Ovary (tissue), 7 donors: ENCODE measurements at regions not wholly inside any gene's neighbourhood (a gene's known extent, or its start where the extent isn't known, plus 50 kb on each side); places are given as distances from the start of the nearest gene placed in this dataset.

Experiments used
- DNase-seq, 5 donors: peaks; one replicate each; pipeline ENCODE4 v3.0.0-alpha.2; 2019 to 2020
- H3K27ac ChIP-seq, 2 donors: fragments of 200-600 bp; one replicate each; pipeline versions ENCODE4 v1.5.1 to v1.8.0; 2019 to 2022
- H3K27me3 ChIP-seq: fragments of 200-600 bp; one replicate; pipeline ENCODE4 v1.8.0; 2022
- H3K36me3 ChIP-seq: fragments of 200-600 bp; sonication (generic); one replicate; pipeline ENCODE4 v1.5.1; 2019
- H3K4me1 ChIP-seq: one replicate; pipeline ENCODE4 v1.8.1; 2013; ENCODE audit warnings: mild to moderate bottlenecking, moderate library complexity; ENCODE audit not compliant: insufficient read depth
- H3K4me3 ChIP-seq: fragments of 200-600 bp; sonication (generic); one replicate; pipeline ENCODE4 v1.5.1; 2017
- H3K9me3 ChIP-seq, 2 donors: fragments of 200-600 bp in 1 of 2; sonication (generic) in 1 of 2; one replicate each; pipeline versions ENCODE4 v1.5.1 to v1.8.1; 2013 to 2019; ENCODE audit warnings: mild to moderate bottlenecking in 1 of 2, moderate library complexity in 1 of 2
- CTCF ChIP-seq, 3 donors: fragments of 450-650 bp in 2 of 3; fragments of 200-600 bp in 1 of 3; IDR thresholded peaks; one replicate each; pipeline versions ENCODE4 v1.5.1 to v1.8.0; 2016 to 2022; ENCODE audit warnings: antibody characterized with exemption in 3 of 3, mild to moderate bottlenecking in 1 of 3
- EP300 ChIP-seq: sonication (generic); formaldehyde crosslinking; IDR thresholded peaks from one replicate; pipeline ENCODE4 v1.6.1; 2017; ENCODE audit warnings: antibody characterized with exemption
- POLR2A ChIP-seq: fragments of 450-650 bp; IDR thresholded peaks from one replicate; pipeline ENCODE4 v1.6.1; 2017; ENCODE audit warnings: antibody characterized with exemption, mild to moderate bottlenecking, moderate library complexity
- WGBS, 3 donors: extraction: QIAGEN DNeasy Blood & Tissue Kit in 1 of 3; methylation state at CpG; one replicate each; pipeline versions ENCODE4 v1.1.5 to v1.1.7; 2013 to 2017; 5-methylcytosine and 5-hydroxymethylcytosine counted together
- intact Hi-C, 4 donors: fragments of 100-400 bp; cut with DNase I; formaldehyde crosslinking; loops; one replicate each; pipeline versions ENCODE4 v1.11.0 to v1.15.1; 2022 to 2023
- donor health status: DM: no; HTN: no; CAD: no; lungs with moderate emphysema.
- donor health status: DM: no; HTN: no; CAD: no.
- donor health status: Bipolar disorder and iron deficiency.
- donor health status: DM: no; HTN: no; CAD: no.
- donor health status: DM: yes; HTN: yes; CAD: no.

DNA sequence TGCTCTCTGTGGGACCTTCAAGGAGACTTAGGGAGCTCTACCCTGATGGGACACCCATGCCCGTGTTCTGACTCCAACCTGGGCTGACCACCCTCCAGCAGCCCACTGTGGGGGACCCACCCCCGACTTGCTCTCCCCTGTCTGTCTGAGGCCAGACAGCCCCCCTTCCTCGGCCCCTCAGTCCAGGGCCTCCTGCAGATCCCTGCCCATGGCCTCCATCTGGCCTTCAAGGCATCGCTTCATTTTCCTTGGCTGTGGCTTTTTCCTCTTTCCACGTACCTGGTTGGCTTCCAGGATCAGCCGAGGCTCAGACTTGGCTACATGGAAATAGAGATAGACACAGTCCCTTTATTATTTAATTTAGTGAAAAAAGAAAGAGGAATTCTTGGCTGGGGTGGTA, 290.0 kb downstream of the CYP26B1 start:
- Histone ChIP-seq H3K9me3 (no peaks in the 10 kb centered on the region), H3K27ac (no peak overlapping the region), H3K4me1 (no peaks in the 10 kb centered on the region), H3K27me3 (no peaks in the 10 kb centered on the region), H3K36me3 (no peaks in the 10 kb centered on the region), H3K4me3 (no peak overlapping the region)
- intact Hi-C loops, result no loop called here
- no peak for DNase-seq
- WGBS, 3 donors, result 65 to 79% (median 73%) methylated on average over 6 of the region's 6 CpGs
- no peak for TF ChIP-seq POLR2A
- no peak for TF ChIP-seq EP300
- TF ChIP-seq CTCF (IDR thresholded peaks at IDR 0.05), result no peak

- 74 to 89% (median 84%) methylated on average over 10 of the region's 10 CpGs for WGBS, 3 donors
- H3K9me3 ChIP-seq, result no peaks in the 10 kb centered on the region
- intact Hi-C loops, result no loop called here
- TF ChIP-seq EP300, result no peak
- TF ChIP-seq CTCF (IDR thresholded peaks at IDR 0.05), result no peak
- no peak for TF ChIP-seq POLR2A
- no peaks in the 10 kb centered on the region for H3K36me3 ChIP-seq
- no peaks in the 10 kb centered on the region for H3K27me3 ChIP-seq
- no peak overlapping the region for H3K4me3 ChIP-seq
- no peak for DNase-seq
- H3K4me1 ChIP-seq, result no peaks in the 10 kb centered on the region
- H3K27ac ChIP-seq, result no peak overlapping the region
These were observed 290.7 kb downstream of the CYP26B1 start for GRCh38 chr2:71856773-71857525.

DNA sequence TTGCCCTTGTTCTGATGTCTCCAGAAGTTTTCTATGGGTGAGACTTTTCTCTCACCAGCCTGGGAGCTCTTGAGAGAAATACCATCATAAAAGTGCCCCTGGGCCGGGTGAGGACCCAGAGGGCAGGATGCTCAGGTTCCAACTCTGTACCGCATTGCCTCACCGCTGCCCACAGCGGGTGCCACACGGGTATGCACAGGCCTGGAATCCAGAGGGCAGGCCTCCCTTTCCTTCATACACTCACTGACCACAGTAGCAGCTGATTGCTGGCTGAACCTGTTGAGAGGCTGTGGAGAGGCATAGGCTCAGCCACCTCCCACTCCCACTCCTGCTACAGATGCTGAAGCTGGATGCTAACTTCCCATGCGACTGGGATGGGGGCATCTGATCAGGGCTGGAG, 293.8 kb downstream of the CYP26B1 start:
- H3K4me1 ChIP-seq, result no peaks in the 10 kb centered on the region
- no peak for DNase-seq
- WGBS, 3 donors, result 94 to 95% (median 94%) methylated on average over 6 of the region's 6 CpGs
- TF ChIP-seq EP300 (no peak), CTCF (IDR thresholded peaks at IDR 0.05) (no peak), POLR2A (no peak)
- H3K4me3 ChIP-seq, result no peak overlapping the region
- intact Hi-C loops, result no loop called here
- no peaks in the 10 kb centered on the region for H3K27me3 ChIP-seq
- H3K27ac ChIP-seq, result no peak overlapping the region
- no peaks in the 10 kb centered on the region for H3K36me3 ChIP-seq
- H3K9me3 ChIP-seq, result no peaks in the 10 kb centered on the region

GRCh38 chr2:71852141-71852711, 295.4 kb downstream of the CYP26B1 start:
- no peak overlapping the region for H3K4me3 ChIP-seq
- 9 to 24% (median 9%) methylated on average over 32 of the region's 32 CpGs for WGBS, 3 donors
- no peak for DNase-seq
- no peak overlapping the region for H3K27ac ChIP-seq
- no peaks in the 10 kb centered on the region for H3K9me3 ChIP-seq
- no peaks in the 10 kb centered on the region for H3K4me1 ChIP-seq
- no peaks in the 10 kb centered on the region for H3K36me3 ChIP-seq
- intact Hi-C loops, result no loop called here
- no peak for TF ChIP-seq EP300
- TF ChIP-seq CTCF (IDR thresholded peaks at IDR 0.05), result no peak
- no peak for TF ChIP-seq POLR2A
- H3K27me3 ChIP-seq, result no peaks in the 10 kb centered on the region
